ENCODE measurements at regions not wholly inside any gene's neighbourhood (a gene's known extent, or its start where the extent isn't known, plus 50 kb on each side); places are given as distances from the start of the nearest gene placed in this dataset.

GRCh38 chr22:44390613-44390970 lies 77.8 kb upstream of the SHISAL1 start:
- no peak for DNase-seq (ENCODE audit: extremely low read depth, low read depth)

DNA sequence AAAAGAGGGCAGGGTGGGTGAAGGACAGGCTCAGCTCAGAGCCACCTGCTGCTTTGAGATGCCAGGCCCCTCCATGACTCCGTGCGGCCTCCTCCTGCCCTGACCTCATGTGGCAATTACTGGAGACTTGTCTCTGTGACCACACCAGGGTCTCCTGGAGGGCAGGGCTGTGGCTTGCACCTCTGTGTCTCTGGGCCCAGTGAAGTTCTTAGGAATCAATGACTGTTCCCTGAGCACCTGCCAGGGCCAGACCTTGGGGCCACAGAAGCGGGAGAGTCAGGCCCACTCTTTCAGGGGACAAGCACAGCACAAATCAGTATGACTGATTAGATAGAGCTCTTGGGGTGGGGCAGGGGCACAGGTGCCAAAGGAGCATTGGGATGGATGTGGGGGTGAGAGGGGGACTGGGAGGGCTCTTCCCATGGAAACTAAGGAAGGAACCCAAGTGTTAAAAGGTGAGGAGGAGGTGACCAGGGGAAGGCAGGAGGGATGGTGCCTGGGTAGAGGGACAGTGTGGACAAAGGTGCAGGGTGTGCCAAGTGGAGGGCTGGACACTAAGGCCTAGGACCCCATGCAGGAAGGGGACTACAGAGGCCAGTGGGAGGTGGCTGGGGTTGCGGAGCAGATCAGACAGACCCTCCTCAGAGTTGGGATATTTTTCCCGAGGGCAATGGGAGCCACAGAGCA lies 77.3 kb upstream of the SHISAL1 start:
- DNase-seq (ENCODE audit: extremely low read depth, low read depth), result no peak

- DNase-seq (ENCODE audit: extremely low read depth, low read depth), result no peak
These were observed 76.4 kb upstream of the SHISAL1 start for GRCh38 chr22:44389181-44389580.

GRCh38 chr22:44387486-44387885 lies 74.7 kb upstream of the SHISAL1 start:
- DNase-seq (ENCODE audit: extremely low read depth, low read depth), result no peak

DNA sequence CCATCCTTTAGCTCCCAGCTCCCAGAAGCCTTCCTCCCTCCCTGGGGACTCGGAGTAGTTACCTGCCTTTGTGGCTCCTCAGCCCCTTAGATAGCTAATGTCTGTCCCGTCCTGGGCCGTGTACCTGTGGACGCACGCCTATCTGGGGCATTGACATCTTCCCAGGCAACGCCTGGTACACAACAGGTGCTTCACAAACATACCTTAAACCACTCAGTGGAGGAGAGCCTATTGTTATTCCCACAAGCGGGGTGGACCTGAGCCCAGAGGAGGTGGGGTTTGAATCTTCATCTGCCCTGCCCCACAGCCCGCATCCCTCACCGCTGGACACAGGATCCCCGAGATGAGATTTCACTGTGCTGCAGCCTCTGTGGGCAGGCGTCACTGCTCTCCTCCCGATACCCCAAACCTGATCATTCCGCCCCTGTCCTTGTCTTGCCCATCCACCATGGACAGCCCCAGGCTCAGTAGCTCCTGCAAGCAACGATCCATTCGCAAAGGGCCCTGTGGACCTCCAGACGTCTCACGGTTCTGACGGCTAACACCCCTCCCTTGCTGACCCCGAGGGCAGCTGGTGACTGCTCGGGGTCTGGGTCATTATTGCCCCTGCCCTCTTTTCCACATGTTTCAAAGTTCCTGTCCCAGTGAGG lies 73.8 kb upstream of the SHISAL1 start:
- DNase-seq (ENCODE audit: extremely low read depth, low read depth), result no peak

DNA sequence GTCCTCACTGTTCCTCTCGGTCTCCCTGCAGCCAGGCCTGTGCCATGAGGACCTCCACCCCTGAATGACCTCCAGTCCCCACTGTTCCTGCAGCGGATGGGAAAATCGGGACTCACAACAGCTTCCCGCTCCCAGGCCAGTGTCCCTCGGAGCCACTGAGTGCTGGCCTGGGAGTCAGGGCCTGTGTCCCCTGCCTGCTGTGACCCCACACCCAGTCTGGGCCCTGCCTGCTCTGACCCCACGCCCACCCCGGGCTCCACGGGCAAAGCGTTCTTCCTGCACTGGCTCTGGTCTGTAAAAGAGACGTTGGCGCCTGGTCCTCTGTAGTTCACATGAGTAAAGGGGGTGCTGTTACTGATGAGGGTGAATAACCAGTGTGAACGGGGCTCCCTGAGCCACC lies 73.0 kb upstream of the SHISAL1 start:
- no peak for DNase-seq (ENCODE audit: extremely low read depth, low read depth)

- no peak for DNase-seq (ENCODE audit: extremely low read depth, low read depth)
These were observed 72.5 kb upstream of the SHISAL1 start for GRCh38 chr22:44385296-44385610.

DNA sequence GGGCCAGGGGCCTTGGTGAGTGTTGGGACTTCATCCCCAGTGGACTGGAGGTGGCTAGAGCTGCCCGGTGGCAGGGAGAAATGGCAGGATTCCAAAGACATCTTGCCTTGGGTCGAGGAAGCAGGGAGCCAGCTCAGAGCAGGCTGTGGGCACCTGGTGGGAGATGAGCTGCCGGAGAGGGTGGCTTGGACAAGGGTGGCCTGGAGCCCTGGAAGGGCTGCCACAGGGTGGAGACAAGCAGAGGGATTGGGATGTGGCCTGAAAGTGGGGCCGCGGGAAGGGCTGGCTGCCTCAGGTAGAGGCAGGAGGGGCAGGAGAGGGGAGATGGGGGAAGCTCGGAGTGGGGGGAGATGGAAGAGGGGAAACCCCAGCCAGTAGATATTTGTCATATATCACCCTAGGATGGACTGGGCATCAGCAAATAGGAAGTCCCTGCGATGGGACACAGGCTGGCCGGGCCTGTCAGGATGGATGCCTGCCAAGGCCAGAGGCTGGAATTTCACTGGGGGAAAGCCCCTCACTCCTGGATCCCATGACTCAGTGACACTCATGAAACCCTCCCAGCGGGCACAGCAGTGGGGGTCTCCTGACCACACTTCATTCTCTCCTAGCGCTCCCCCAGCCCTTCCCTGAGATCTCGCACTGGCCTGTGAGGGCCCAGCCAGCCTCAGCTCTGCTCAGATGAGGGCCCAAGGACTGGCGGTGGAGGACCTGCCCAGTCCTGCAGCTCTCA lies 72.0 kb upstream of the SHISAL1 start:
- no peak for DNase-seq (ENCODE audit: extremely low read depth, low read depth)

DNA sequence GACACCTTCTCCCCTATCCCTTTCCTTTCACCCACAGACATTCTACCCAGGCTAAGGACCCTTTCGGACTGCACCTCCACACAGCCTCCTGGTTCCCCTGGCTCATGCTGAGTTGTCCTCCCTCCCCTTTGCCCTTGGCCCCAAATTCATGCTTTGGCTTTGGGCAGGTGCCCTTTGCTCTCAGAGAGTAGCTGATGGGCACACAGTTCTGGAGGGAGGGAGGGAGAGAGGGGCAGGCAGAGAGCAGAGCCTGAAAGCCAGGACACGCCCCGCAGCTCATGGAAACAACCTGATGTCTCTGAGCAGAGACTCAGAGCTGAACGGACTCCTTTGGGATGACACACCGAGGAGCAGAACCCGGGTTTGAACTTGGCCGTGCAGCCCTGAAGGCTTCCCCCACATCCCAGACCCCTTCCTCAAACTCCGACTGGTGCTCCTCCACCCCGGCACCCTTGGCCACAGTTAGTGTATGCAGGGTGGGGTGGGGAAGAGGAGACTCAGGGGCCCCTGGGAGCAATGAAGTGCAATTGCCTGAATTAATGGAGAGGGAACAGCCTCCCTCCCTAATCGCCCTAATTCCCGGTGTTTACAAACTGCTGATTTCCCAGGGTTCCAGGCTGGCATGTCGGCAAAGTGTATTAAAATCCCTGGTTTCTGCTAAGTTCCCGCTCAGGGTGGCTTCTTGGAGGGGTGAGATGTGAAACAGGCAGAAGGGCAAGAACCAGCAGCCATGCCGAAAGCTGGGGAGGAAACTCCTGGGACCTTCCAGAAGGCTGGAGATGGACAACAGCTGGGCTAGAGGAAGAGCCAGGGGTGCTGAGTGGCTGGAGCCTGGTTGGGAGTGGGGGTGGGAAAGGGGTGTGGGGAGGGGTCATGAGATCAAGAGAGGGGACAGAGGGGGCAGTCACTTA lies 71.2 kb upstream of the SHISAL1 start:
- DNase-seq (ENCODE audit: extremely low read depth, low read depth), result no peak

DNA sequence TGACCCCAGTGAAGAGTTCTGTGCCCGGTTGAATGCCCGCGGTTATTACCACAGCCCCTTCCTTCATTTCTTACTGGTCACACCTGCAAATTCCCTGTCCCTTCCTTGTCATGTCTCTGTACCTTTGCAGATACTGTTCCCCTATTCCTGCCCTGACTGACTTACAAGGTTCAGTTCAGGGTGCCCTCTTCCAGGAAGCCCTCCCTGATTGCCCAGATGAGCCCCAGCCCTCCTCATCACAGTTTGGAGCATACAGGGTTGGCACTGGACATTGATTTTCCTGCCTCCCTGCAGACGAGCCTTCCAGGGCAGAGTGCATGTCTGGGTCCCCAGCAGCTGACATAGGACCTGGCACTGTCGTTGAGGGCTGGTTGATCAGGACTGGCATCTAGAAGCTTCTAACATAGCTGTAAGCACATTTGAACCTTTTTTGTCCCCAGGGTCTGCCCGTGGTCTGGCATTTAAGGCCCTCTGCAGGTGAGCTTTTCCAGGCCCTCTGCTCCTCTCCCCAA lies 70.4 kb upstream of the SHISAL1 start:
- DNase-seq (ENCODE audit: extremely low read depth, low read depth), result no peak

GRCh38 chr22:44382116-44383038 lies 69.6 kb upstream of the SHISAL1 start:
- DNase-seq (ENCODE audit: extremely low read depth, low read depth), result no peak

DNA sequence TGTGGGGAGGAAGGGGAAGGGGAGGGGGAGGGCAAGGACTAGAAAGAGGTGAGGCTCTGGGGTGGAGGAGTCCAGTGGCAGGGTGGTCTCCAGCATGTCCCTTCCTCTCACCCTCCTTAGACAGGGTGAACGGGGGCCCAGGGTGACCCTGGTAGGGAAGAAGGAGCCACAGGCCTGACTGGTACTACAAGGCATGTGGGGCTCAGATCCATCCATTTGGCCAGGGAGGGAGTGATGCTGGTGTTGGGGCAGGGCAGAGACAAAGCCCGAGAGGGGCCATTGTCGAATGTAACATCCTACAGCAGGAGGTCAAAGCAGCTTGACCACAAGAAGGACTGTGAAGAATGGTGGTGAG lies 69.0 kb upstream of the SHISAL1 start:
- DNase-seq (ENCODE audit: extremely low read depth, low read depth), result no peak

DNA sequence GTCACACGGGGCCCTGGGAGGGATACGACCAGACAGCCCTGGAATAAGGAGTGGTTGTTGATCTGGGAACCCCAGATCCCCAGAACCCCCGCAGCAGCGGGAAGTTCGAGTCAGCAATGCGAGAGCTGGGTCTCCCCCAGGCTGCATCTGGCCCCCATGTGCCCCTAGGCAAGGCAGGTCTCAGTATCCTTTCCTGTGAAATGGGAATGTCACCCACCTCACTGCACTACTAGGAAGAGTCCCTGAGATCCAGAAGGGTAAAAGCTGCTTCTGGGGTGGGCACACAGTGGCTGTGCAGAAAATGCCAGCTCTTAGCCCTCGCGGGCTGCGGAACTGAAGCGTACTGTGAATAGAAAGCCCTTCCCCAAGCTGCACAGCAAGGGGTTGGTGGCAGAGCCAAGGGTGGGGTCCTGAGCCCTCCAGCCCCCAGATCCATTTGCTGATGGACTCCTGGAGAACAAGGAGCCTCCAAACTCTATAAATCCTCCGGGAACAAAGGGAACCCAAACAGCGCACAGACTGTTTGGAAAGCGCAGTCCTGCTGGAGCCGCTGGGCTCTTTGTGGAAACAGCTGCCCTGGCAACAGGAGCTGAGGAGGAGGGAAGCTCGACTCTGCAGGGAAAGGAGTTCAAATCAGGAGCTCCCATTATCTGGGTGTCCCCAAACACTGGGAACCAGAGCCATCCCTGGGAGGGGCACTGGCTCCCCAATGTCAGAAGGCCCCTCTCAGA lies 68.2 kb upstream of the SHISAL1 start:
- no peak for DNase-seq (ENCODE audit: extremely low read depth, low read depth)

GRCh38 chr22:44379817-44380755 lies 67.3 kb upstream of the SHISAL1 start:
- no peak for DNase-seq (ENCODE audit: extremely low read depth, low read depth)

- no peak for DNase-seq (ENCODE audit: extremely low read depth, low read depth)
These were observed 65.6 kb upstream of the SHISAL1 start for GRCh38 chr22:44378380-44378779.

DNA sequence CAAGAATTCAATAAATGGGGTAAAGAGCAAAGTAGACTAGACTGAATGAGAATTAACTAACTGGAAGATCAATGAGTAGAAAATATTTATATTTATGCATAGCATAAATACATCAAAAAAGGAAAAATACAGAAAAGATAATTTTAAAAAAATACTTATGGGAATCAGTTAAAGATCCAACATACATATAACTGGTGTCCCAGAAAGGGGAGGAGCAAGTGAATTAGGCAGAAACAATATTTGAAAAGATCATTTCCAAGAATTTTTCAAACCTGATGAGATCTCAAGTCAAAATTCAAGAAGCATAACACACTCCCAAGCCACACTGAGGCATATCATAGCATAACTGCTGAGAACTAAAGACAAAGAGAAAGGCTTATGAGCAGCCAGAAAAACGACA lies 62.7 kb upstream of the SHISAL1 start:
- no peak for DNase-seq (ENCODE audit: extremely low read depth, low read depth)

GRCh38 chr22:44373234-44373633 lies 60.5 kb upstream of the SHISAL1 start:
- no peak for DNase-seq (ENCODE audit: extremely low read depth, low read depth)

GRCh38 chr22:44372611-44373010 lies 59.9 kb upstream of the SHISAL1 start:
- no peak for DNase-seq (ENCODE audit: extremely low read depth, low read depth)
